ENCODE measurements at regions not wholly inside any gene's neighbourhood (a gene's known extent, or its start where the extent isn't known, plus 50 kb on each side); places are given as distances from the start of the nearest gene placed in this dataset.
A peak's percentile ranks its signal among the peaks of the same experiment; 100 is the strongest.

GRCh38 chr1:58095183-58095582 lies 451.3 kb downstream of the OMA1 start:
- intact Hi-C loops (cut with DNase I): no loop called here
- ATAC-seq: no peak
- WGBS, 4 donors: 82 to 96% (median 90%) methylated on average over 5 of the region's 5 CpGs

GRCh38 chr1:58094221-58094620 lies 452.3 kb downstream of the OMA1 start:
- H3K9me3 ChIP-seq: no peaks in the 10 kb centered on the region
- H3K36me3 ChIP-seq: no peaks in the 10 kb centered on the region
- H3K4me1 ChIP-seq: no peaks in the 10 kb centered on the region
- TF ChIP-seq CTCF (IDR thresholded peaks at IDR 0.05) (no peak), POLR2A (IDR thresholded peaks at IDR 0.05) (no peak)
- 59 to 71% (median 68%) methylated on average over 2 of the region's 2 CpGs for WGBS, 4 donors
- intact Hi-C loops (cut with DNase I): no loop called here
- H3K4me3 ChIP-seq: no peak overlapping the region
- H3K27me3 ChIP-seq: no peaks in the 10 kb centered on the region
- H3K27ac ChIP-seq: no peak overlapping the region
- DNase-seq (no peak), ATAC-seq (no peak)

More at GRCh38 chr1:58095183-58095582, 451.3 kb downstream of the OMA1 start:
- H3K27ac ChIP-seq: no peak overlapping the region
- H3K4me3 ChIP-seq: no peak overlapping the region
- H3K36me3 ChIP-seq: no peaks in the 10 kb centered on the region
- no peaks in the 10 kb centered on the region for H3K27me3 ChIP-seq
- no peak for DNase-seq
- H3K4me1 ChIP-seq: no peaks in the 10 kb centered on the region
- TF ChIP-seq POLR2A (IDR thresholded peaks at IDR 0.05) (no peak), CTCF (IDR thresholded peaks at IDR 0.05) (no peak)
- no peaks in the 10 kb centered on the region for H3K9me3 ChIP-seq

GRCh38 chr1:58090640-58091039 lies 455.9 kb downstream of the OMA1 start:
- no peak for DNase-seq

GRCh38 chr1:58089898-58090534 lies 456.5 kb downstream of the OMA1 start:
- intact Hi-C loops (cut with DNase I): no loop called here
- Histone ChIP-seq H3K4me3 (no peak overlapping the region), H3K9me3 (no peaks in the 10 kb centered on the region), H3K36me3 (no peaks in the 10 kb centered on the region), H3K4me1 (no peaks in the 10 kb centered on the region), H3K27ac (no peak overlapping the region), H3K27me3 (peaks cover 0 to 5% (median 0%) of the 10 kb centered on the region in 9 donors)
- ATAC-seq (no peak), DNase-seq (no peak)
- 60 to 71% (median 66%) methylated on average over 10 of the region's 10 CpGs for WGBS, 4 donors
- no peak for TF ChIP-seq CTCF (IDR thresholded peaks at IDR 0.05)
- no peak for TF ChIP-seq POLR2A (IDR thresholded peaks at IDR 0.05)

More at GRCh38 chr1:58090640-58091039, 455.9 kb downstream of the OMA1 start:
- no peaks in the 10 kb centered on the region for H3K4me1 ChIP-seq
- H3K27ac ChIP-seq: no peak overlapping the region
- H3K4me3 ChIP-seq: no peak overlapping the region
- TF ChIP-seq CTCF (IDR thresholded peaks at IDR 0.05): no peak
- no peak for TF ChIP-seq POLR2A (IDR thresholded peaks at IDR 0.05)
- WGBS, 4 donors: 55 to 70% (median 57%) methylated on average over 2 of the region's 2 CpGs
- peak in 1 of 4 donors; percentile 22 for ATAC-seq
- no peaks in the 10 kb centered on the region for H3K9me3 ChIP-seq
- intact Hi-C loops (cut with DNase I): no loop called here
- no peaks in the 10 kb centered on the region for H3K36me3 ChIP-seq
- H3K27me3 ChIP-seq: peaks cover 0 to 5% (median 0%) of the 10 kb centered on the region in 9 donors
